ENCODE measurements at regions not wholly inside any gene's neighbourhood (a gene's known extent, or its start where the extent isn't known, plus 50 kb on each side); places are given as distances from the start of the nearest gene placed in this dataset.

- no peak for TF ChIP-seq POLR2AphosphoS5 (IDR thresholded peaks at IDR 0.05)
- TF ChIP-seq, protein P1, sequence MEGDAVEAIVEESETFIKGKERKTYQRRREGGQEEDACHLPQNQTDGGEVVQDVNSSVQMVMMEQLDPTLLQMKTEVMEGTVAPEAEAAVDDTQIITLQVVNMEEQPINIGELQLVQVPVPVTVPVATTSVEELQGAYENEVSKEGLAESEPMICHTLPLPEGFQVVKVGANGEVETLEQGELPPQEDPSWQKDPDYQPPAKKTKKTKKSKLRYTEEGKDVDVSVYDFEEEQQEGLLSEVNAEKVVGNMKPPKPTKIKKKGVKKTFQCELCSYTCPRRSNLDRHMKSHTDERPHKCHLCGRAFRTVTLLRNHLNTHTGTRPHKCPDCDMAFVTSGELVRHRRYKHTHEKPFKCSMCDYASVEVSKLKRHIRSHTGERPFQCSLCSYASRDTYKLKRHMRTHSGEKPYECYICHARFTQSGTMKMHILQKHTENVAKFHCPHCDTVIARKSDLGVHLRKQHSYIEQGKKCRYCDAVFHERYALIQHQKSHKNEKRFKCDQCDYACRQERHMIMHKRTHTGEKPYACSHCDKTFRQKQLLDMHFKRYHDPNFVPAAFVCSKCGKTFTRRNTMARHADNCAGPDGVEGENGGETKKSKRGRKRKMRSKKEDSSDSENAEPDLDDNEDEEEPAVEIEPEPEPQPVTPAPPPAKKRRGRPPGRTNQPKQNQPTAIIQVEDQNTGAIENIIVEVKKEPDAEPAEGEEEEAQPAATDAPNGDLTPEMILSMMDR (IDR thresholded peaks at IDR 0.05 in 8 of 11, conservative IDR thresholded peaks at IDR 0.05 in 3 of 11), result no peak
- no peak for TF ChIP-seq POLR2A (IDR thresholded peaks at IDR 0.05)
Measured at GRCh38 chr12:126889501-126889900, 1377.5 kb upstream of the TMEM132C start.
